Hematopoietic multipotent progenitor cell (in vitro differentiated cells): ENCODE measurements at regions not wholly inside any gene's neighbourhood (a gene's known extent, or its start where the extent isn't known, plus 50 kb on each side); places are given as distances from the start of the nearest gene placed in this dataset.
"Not testable (repeated sequence)": the region's sequence is repeated elsewhere in the genome, so short reads cannot be mapped to it uniquely, and the experiment has no call there.

Source experiments
- DNase-seq, 3 donors: peaks; one replicate each; pipeline ENCODE4 v3.0.0-alpha.2; 2011 to 2015; ENCODE audit warnings: low read depth in 2 of 3, low spot score in 2 of 3

- no peak for DNase-seq
Measured at GRCh38 chr5:162762119-162762518, 675.3 kb upstream of the CCNG1 start.

GRCh38 chr5:162769019-162769418 lies 668.4 kb upstream of the CCNG1 start:
- DNase-seq: no peak

- DNase-seq: no peak
Measured at GRCh38 chr5:162785673-162786072, 651.7 kb upstream of the CCNG1 start.

GRCh38 chr5:162786234-162786633 lies 651.2 kb upstream of the CCNG1 start:
- DNase-seq: no peak

GRCh38 chr5:162796507-162796906 lies 640.9 kb upstream of the CCNG1 start:
- DNase-seq: no peak

GRCh38 chr5:162800301-162800700 lies 637.1 kb upstream of the CCNG1 start:
- no peak for DNase-seq

GRCh38 chr5:162801235-162801634 lies 636.2 kb upstream of the CCNG1 start:
- no peak for DNase-seq

GRCh38 chr5:162806195-162806594 lies 631.2 kb upstream of the CCNG1 start:
- DNase-seq: no peak

- DNase-seq: no peak
Measured at GRCh38 chr5:162811071-162811470, 626.3 kb upstream of the CCNG1 start.

- no peak for DNase-seq
Measured at GRCh38 chr5:162816816-162817215, 620.6 kb upstream of the CCNG1 start.

GRCh38 chr5:162817364-162817763 lies 620.0 kb upstream of the CCNG1 start:
- DNase-seq: no peak

GRCh38 chr5:162821664-162822063 lies 615.7 kb upstream of the CCNG1 start:
- not testable (repeated sequence) for DNase-seq

- no peak for DNase-seq
Measured at GRCh38 chr5:162824360-162824759, 613.0 kb upstream of the CCNG1 start.

- DNase-seq: no peak
Measured at GRCh38 chr5:162837155-162837554, 600.2 kb upstream of the CCNG1 start.

- DNase-seq: no peak
Measured at GRCh38 chr5:162842727-162843126, 594.7 kb upstream of the CCNG1 start.

GRCh38 chr5:162852134-162852533 lies 585.3 kb upstream of the CCNG1 start:
- DNase-seq: no peak

GRCh38 chr5:162858770-162859169 lies 578.6 kb upstream of the CCNG1 start:
- no peak for DNase-seq

- DNase-seq: no peak
Measured at GRCh38 chr5:162870966-162871365, 566.4 kb upstream of the CCNG1 start.

GRCh38 chr5:162882629-162883028 lies 554.8 kb upstream of the CCNG1 start:
- DNase-seq: no peak

GRCh38 chr5:162886717-162887116 lies 550.7 kb upstream of the CCNG1 start:
- no peak for DNase-seq

GRCh38 chr5:162888268-162888667 lies 549.1 kb upstream of the CCNG1 start:
- DNase-seq: no peak

GRCh38 chr5:162911873-162912272 lies 525.5 kb upstream of the CCNG1 start:
- DNase-seq: no peak

- no peak for DNase-seq
Measured at GRCh38 chr5:162916368-162916767, 521.0 kb upstream of the CCNG1 start.

GRCh38 chr5:162929104-162929503 lies 508.3 kb upstream of the CCNG1 start:
- no peak for DNase-seq
